ENCODE measurements at regions not wholly inside any gene's neighbourhood (a gene's known extent, or its start where the extent isn't known, plus 50 kb on each side); places are given as distances from the start of the nearest gene placed in this dataset.

DNA sequence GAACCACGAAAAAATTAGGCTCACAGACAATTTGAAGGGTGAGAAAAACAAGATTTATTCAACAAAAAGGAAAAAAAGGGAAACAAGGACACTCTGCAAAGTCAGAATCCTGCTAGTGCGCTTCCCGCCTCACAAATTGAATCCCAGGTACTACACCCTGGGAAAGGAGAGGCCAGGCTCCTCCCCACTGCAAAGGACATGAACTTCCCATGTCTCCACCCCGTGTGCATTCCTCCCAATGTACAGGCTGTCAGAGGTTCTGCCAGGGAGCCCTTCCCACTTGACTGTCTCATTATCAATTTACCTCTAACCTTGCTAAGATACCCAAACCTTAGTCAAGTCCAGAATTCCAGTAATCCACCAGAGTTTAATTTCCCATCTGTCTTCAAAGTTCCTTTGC, 70.4 kb upstream of the CDK1 start:
- no peak overlapping the region for H3K27ac Mint-ChIP-seq
- no peaks in the 10 kb centered on the region for H3K9me3 Mint-ChIP-seq
- H3K4me1 Mint-ChIP-seq, result no peaks in the 10 kb centered on the region
- DNase-seq (no peak), ATAC-seq (ENCODE audit: low read depth) (no peak)
- POLR2A ChIA-PET, result no interaction called here
- peaks cover 5% of the 10 kb centered on the region for H3K27me3 Mint-ChIP-seq
- no peaks in the 10 kb centered on the region for H3K36me3 Mint-ChIP-seq (ENCODE audit: low read depth)
- TF ChIP-seq CTCF (IDR thresholded peaks at IDR 0.05), result no peak
- CTCF ChIA-PET, result no interaction called here
- intact Hi-C loops (cut with micrococcal nuclease), result no loop called here
- no peak overlapping the region for H3K4me3 Mint-ChIP-seq

- TF ChIP-seq CTCF (IDR thresholded peaks at IDR 0.05), result no peak
- no peak for DNase-seq
- H3K4me1 Mint-ChIP-seq, result no peaks in the 10 kb centered on the region
- no peak overlapping the region for H3K27ac Mint-ChIP-seq
- ATAC-seq (ENCODE audit: low read depth), result no peak
- no peak overlapping the region for H3K4me3 Mint-ChIP-seq
- no peaks in the 10 kb centered on the region for H3K9me3 Mint-ChIP-seq
- intact Hi-C loops (cut with micrococcal nuclease), result no loop called here
- H3K36me3 Mint-ChIP-seq (ENCODE audit: low read depth), result no peaks in the 10 kb centered on the region
- peaks cover 5% of the 10 kb centered on the region for H3K27me3 Mint-ChIP-seq
- POLR2A ChIA-PET, result no interaction called here
- CTCF ChIA-PET, result no interaction called here
These were observed 72.1 kb upstream of the CDK1 start for GRCh38 chr10:60706146-60706545.

- POLR2A ChIA-PET, result no interaction called here
- intact Hi-C loops (cut with micrococcal nuclease), result no loop called here
- DNase-seq, result no peak
- peaks cover 5% of the 10 kb centered on the region for H3K27me3 Mint-ChIP-seq
- no peak overlapping the region for H3K4me3 Mint-ChIP-seq
- CTCF ChIA-PET, result no interaction called here
- H3K4me1 Mint-ChIP-seq, result no peaks in the 10 kb centered on the region
- H3K36me3 Mint-ChIP-seq (ENCODE audit: low read depth), result no peaks in the 10 kb centered on the region
- no peak for ATAC-seq (ENCODE audit: low read depth)
- no peak for TF ChIP-seq CTCF (IDR thresholded peaks at IDR 0.05)
- no peaks in the 10 kb centered on the region for H3K9me3 Mint-ChIP-seq
- no peak overlapping the region for H3K27ac Mint-ChIP-seq
These were observed 72.9 kb upstream of the CDK1 start for GRCh38 chr10:60705376-60705775.

DNA sequence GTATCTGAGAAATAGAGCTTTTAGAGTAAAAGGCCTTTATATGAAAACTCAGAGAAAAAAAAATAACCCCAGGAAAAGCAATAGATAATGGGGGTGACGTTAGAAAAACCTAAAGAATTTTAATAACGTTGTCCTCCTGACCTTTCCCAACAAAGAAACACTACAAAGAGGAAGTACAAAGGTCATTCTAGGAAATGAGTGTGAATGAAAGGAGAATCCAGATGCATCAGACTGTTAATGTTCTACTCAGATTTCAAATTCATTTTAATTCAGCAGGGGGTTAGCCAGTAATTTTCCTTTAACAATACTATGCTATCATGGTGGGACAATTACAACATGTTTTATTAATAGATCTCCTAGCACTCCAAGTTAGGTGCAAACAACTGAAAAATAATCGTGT, 73.8 kb upstream of the CDK1 start:
- Mint-ChIP-seq H3K9me3 (no peaks in the 10 kb centered on the region), H3K4me3 (no peak overlapping the region), H3K27ac (no peak overlapping the region), H3K27me3 (peaks cover 5% of the 10 kb centered on the region), H3K4me1 (no peaks in the 10 kb centered on the region), H3K36me3 (ENCODE audit: low read depth) (no peaks in the 10 kb centered on the region)
- DNase-seq (no peak), ATAC-seq (ENCODE audit: low read depth) (no peak)
- TF ChIP-seq CTCF (IDR thresholded peaks at IDR 0.05), result no peak
- ChIA-PET POLR2A (no interaction called here), CTCF (no interaction called here)
- intact Hi-C loops (cut with micrococcal nuclease), result no loop called here

GRCh38 chr10:60703266-60704041, 74.8 kb upstream of the CDK1 start:
- intact Hi-C loops (cut with micrococcal nuclease), result no loop called here
- ATAC-seq (ENCODE audit: low read depth) (no peak), DNase-seq (no peak)
- Mint-ChIP-seq H3K4me3 (no peak overlapping the region), H3K27me3 (peaks cover 2% of the 10 kb centered on the region), H3K36me3 (ENCODE audit: low read depth) (peaks cover 2% of the 10 kb centered on the region), H3K9me3 (no peaks in the 10 kb centered on the region), H3K27ac (no peak overlapping the region), H3K4me1 (no peaks in the 10 kb centered on the region)
- no peak for TF ChIP-seq CTCF (IDR thresholded peaks at IDR 0.05)
- ChIA-PET POLR2A (no interaction called here), CTCF (no interaction called here)

All from activated B cell treated with CpG ODN at 0.5 μM for 24 hours (primary cell).